ENCODE measurements at regions not wholly inside any gene's neighbourhood (a gene's known extent, or its start where the extent isn't known, plus 50 kb on each side); places are given as distances from the start of the nearest gene placed in this dataset.

GRCh38 chr16:50459496-50460080, 88.6 kb upstream of the NKD1 start:
- TF ChIP-seq, protein P1, sequence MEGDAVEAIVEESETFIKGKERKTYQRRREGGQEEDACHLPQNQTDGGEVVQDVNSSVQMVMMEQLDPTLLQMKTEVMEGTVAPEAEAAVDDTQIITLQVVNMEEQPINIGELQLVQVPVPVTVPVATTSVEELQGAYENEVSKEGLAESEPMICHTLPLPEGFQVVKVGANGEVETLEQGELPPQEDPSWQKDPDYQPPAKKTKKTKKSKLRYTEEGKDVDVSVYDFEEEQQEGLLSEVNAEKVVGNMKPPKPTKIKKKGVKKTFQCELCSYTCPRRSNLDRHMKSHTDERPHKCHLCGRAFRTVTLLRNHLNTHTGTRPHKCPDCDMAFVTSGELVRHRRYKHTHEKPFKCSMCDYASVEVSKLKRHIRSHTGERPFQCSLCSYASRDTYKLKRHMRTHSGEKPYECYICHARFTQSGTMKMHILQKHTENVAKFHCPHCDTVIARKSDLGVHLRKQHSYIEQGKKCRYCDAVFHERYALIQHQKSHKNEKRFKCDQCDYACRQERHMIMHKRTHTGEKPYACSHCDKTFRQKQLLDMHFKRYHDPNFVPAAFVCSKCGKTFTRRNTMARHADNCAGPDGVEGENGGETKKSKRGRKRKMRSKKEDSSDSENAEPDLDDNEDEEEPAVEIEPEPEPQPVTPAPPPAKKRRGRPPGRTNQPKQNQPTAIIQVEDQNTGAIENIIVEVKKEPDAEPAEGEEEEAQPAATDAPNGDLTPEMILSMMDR (IDR thresholded peaks at IDR 0.05; ENCODE audit: insufficient read depth, low read length, poor library complexity, severe bottlenecking) = no peak
- Histone ChIP-seq H3K4me3 (ENCODE audit: low read depth, low read length) (no peak overlapping the region), H3K27me3 (ENCODE audit: control insufficient read depth, insufficient read depth, low read length) (peaks cover 6% of the 10 kb centered on the region), H3K36me3 (ENCODE audit: control insufficient read depth, insufficient read depth, low read length) (no peaks in the 10 kb centered on the region)
- no peak for DNase-seq (ENCODE audit: low read depth)

GRCh38 chr16:50458667-50459495, 89.3 kb upstream of the NKD1 start:
- DNase-seq (ENCODE audit: low read depth) = no peak
- Histone ChIP-seq H3K36me3 (ENCODE audit: control insufficient read depth, insufficient read depth, low read length) (no peaks in the 10 kb centered on the region), H3K4me3 (ENCODE audit: low read depth, low read length) (no peak overlapping the region), H3K27me3 (ENCODE audit: control insufficient read depth, insufficient read depth, low read length) (peaks cover 6% of the 10 kb centered on the region)
- TF ChIP-seq, protein P1 (IDR thresholded peaks at IDR 0.05; ENCODE audit: insufficient read depth, low read length, poor library complexity, severe bottlenecking) = no peak

- DNase-seq (ENCODE audit: low read depth) = no peak
- Histone ChIP-seq H3K36me3 (ENCODE audit: control insufficient read depth, insufficient read depth, low read length) (no peaks in the 10 kb centered on the region), H3K4me3 (ENCODE audit: low read depth, low read length) (no peak overlapping the region), H3K27me3 (ENCODE audit: control insufficient read depth, insufficient read depth, low read length) (peaks cover 6% of the 10 kb centered on the region)
- TF ChIP-seq, protein P1 (IDR thresholded peaks at IDR 0.05; ENCODE audit: insufficient read depth, low read length, poor library complexity, severe bottlenecking) = no peak
These were observed 89.2 kb upstream of the BRD7 start for GRCh38 chr16:50457979-50458491.

- H3K4me3 ChIP-seq (ENCODE audit: low read depth, low read length) = no peak overlapping the region
- peaks cover 6% of the 10 kb centered on the region for H3K27me3 ChIP-seq (ENCODE audit: control insufficient read depth, insufficient read depth, low read length)
- no peak for DNase-seq (ENCODE audit: low read depth)
- TF ChIP-seq, protein P1 (IDR thresholded peaks at IDR 0.05; ENCODE audit: insufficient read depth, low read length, poor library complexity, severe bottlenecking) = no peak
- H3K36me3 ChIP-seq (ENCODE audit: control insufficient read depth, insufficient read depth, low read length) = no peaks in the 10 kb centered on the region
These were observed 88.6 kb upstream of the BRD7 start for GRCh38 chr16:50457423-50457822.

GRCh38 chr16:50455288-50455845, 86.6 kb upstream of the BRD7 start:
- Histone ChIP-seq H3K4me3 (ENCODE audit: low read depth, low read length) (no peak overlapping the region), H3K36me3 (ENCODE audit: control insufficient read depth, insufficient read depth, low read length) (no peaks in the 10 kb centered on the region), H3K27me3 (ENCODE audit: control insufficient read depth, insufficient read depth, low read length) (peaks cover 6% of the 10 kb centered on the region)
- no peak for DNase-seq (ENCODE audit: low read depth)
- TF ChIP-seq, protein P1 (IDR thresholded peaks at IDR 0.05; ENCODE audit: insufficient read depth, low read length, poor library complexity, severe bottlenecking) = no peak

Data from kidney epithelial cell (primary cell).